HEK293 (cell line): ENCODE measurements at regions not wholly inside any gene's neighbourhood (a gene's known extent, or its start where the extent isn't known, plus 50 kb on each side); places are given as distances from the start of the nearest gene placed in this dataset.

ENCODE experiments used
- CTCF ChIA-PET: fragments of 350-600 bp; formaldehyde crosslinking; extraction: SDS; loops from one replicate; lab custom pipeline; 2021; ENCODE audit warnings: antibody characterized with exemption; lab: Yijun Ruan, JAX
- POLR2A ChIA-PET: fragments of 300-600 bp; formaldehyde crosslinking; extraction: SDS; loops from one replicate; lab custom pipeline; 2020; ENCODE audit warnings: antibody characterized with exemption, inconsistent platforms; lab: Yijun Ruan, JAX
- H3K27ac ChIP-seq: fragments of 200-500 bp; sonication (Bioruptor generic); 2 replicates; pipeline ENCODE4 v1.5.1; 2014; ENCODE audit warnings: low read depth, low read length, control low read depth, inconsistent platforms; ENCODE audit errors: extremely low read depth
- H3K36me3 ChIP-seq, 2 experiments: fragments of 200-500 bp in 1 of 2; sonication (Bioruptor generic) in 1 of 2; 1 replicate in 1 of 2; 2 replicates in 1 of 2; pipeline ENCODE4 v1.5.1; 2014 to 2017; ENCODE audit warnings: inconsistent platforms in 2 of 2, low read length in 2 of 2; ENCODE audit not compliant: control insufficient read depth in 2 of 2, insufficient read depth in 1 of 2
- H3K4me1 ChIP-seq: fragments of 200-500 bp; sonication (Bioruptor generic); 2 replicates; pipeline ENCODE4 v1.5.1; 2014; ENCODE audit warnings: mild to moderate bottlenecking, low read length, inconsistent platforms; ENCODE audit not compliant: control insufficient read depth, insufficient read depth
- H3K4me3 ChIP-seq: 2 replicates; pipeline ENCODE4 v1.5.1; 2011; ENCODE audit warnings: low read depth, mild to moderate bottlenecking, control low read depth, low read length, moderate library complexity
- H3K9me3 ChIP-seq: fragments of 200-500 bp; sonication (Bioruptor generic); 2 replicates; pipeline ENCODE4 v1.5.1; 2014; ENCODE audit warnings: low read depth, low read length, inconsistent platforms; ENCODE audit not compliant: control insufficient read depth, insufficient read depth
- GLI2 ChIP-seq: fragments of 450-650 bp; formaldehyde crosslinking; IDR thresholded peaks from 2 replicates; pipeline ENCODE4; 2017; ENCODE audit warnings: missing biosample characterization, missing genetic modification characterization, low read depth, borderline replicate concordance
- KLF10 ChIP-seq: fragments of 450-650 bp; IDR thresholded peaks from 2 replicates; pipeline ENCODE4 v1.5.1; 2018; ENCODE audit warnings: missing biosample characterization, mild to moderate bottlenecking, missing genetic modification characterization
- KLF8 ChIP-seq: fragments of 450-650 bp; formaldehyde crosslinking; IDR thresholded peaks from 2 replicates; pipeline ENCODE4 v1.5.1; 2016; ENCODE audit warnings: missing biosample characterization, missing genetic modification characterization
- WT1 ChIP-seq: fragments of 450-650 bp; formaldehyde crosslinking; IDR thresholded peaks from 2 replicates; pipeline ENCODE4 v1.5.1; 2016; ENCODE audit warnings: missing biosample characterization, missing genetic modification characterization
- YY1 ChIP-seq: fragments of 450-650 bp; formaldehyde crosslinking; IDR thresholded peaks from 2 replicates; pipeline ENCODE4 v1.5.1; 2018; ENCODE audit warnings: missing biosample characterization, missing genetic modification characterization
- ZFP41 ChIP-seq: fragments of 450-650 bp; formaldehyde crosslinking; IDR thresholded peaks from 2 replicates; pipeline ENCODE4 v1.5.1; 2016; ENCODE audit warnings: missing biosample characterization, missing genetic modification characterization, borderline replicate concordance
- ZNF114 ChIP-seq: fragments of 450-650 bp; formaldehyde crosslinking; IDR thresholded peaks from 2 replicates; pipeline ENCODE4 v1.5.0; 2017; ENCODE audit warnings: missing biosample characterization, missing genetic modification characterization
- ZNF157 ChIP-seq: fragments of 450-650 bp; formaldehyde crosslinking; IDR thresholded peaks from 2 replicates; pipeline ENCODE4 v1.5.1; 2016; ENCODE audit warnings: missing biosample characterization, missing genetic modification characterization
- ZNF16 ChIP-seq: fragments of 450-650 bp; formaldehyde crosslinking; IDR thresholded peaks from 2 replicates; pipeline ENCODE4 v1.5.1; 2016; ENCODE audit warnings: low read depth, missing biosample characterization, missing genetic modification characterization
- ZNF223 ChIP-seq: fragments of 450-650 bp; formaldehyde crosslinking; IDR thresholded peaks from 2 replicates; pipeline ENCODE4 v1.5.1; 2016; ENCODE audit warnings: missing biosample characterization, missing genetic modification characterization
- ZNF292 ChIP-seq: fragments of 450-650 bp; formaldehyde crosslinking; IDR thresholded peaks from 2 replicates; pipeline ENCODE4 v1.5.1; 2016; ENCODE audit warnings: low read depth, missing biosample characterization, missing genetic modification characterization, borderline replicate concordance
- ZNF302 ChIP-seq: fragments of 450-650 bp; formaldehyde crosslinking; IDR thresholded peaks from 2 replicates; pipeline ENCODE4 v1.5.1; 2016; ENCODE audit warnings: missing biosample characterization, missing genetic modification characterization, low read depth
- ZNF624 ChIP-seq: fragments of 450-650 bp; formaldehyde crosslinking; IDR thresholded peaks from 2 replicates; pipeline ENCODE4 v1.5.1; 2017; ENCODE audit warnings: missing biosample characterization, missing genetic modification characterization
- TF ChIP-seq, protein P1 (sequence below): fragments of 450-650 bp; formaldehyde crosslinking; IDR thresholded peaks from 2 replicates; pipeline ENCODE4 v1.5.1; 2016; ENCODE audit warnings: missing biosample characterization, missing genetic modification characterization
- TF ChIP-seq, protein P2 (sequence below): sonication (generic); formaldehyde crosslinking; IDR thresholded peaks from 2 replicates; pipeline ENCODE4 v1.8.1; 2022; ENCODE audit warnings: mild to moderate bottlenecking, moderate library complexity, missing genetic modification reagents
- TF ChIP-seq, protein P3 (sequence below): fragments of 450-650 bp; formaldehyde crosslinking; IDR thresholded peaks from 2 replicates; pipeline ENCODE4 v1.5.1; 2016; ENCODE audit warnings: missing biosample characterization, missing genetic modification characterization
- TF ChIP-seq, protein P4 (sequence below): fragments of 450-650 bp; formaldehyde crosslinking; IDR thresholded peaks from 2 replicates; pipeline ENCODE4 v1.5.1; 2016; ENCODE audit warnings: missing biosample characterization, missing genetic modification characterization

DNA sequence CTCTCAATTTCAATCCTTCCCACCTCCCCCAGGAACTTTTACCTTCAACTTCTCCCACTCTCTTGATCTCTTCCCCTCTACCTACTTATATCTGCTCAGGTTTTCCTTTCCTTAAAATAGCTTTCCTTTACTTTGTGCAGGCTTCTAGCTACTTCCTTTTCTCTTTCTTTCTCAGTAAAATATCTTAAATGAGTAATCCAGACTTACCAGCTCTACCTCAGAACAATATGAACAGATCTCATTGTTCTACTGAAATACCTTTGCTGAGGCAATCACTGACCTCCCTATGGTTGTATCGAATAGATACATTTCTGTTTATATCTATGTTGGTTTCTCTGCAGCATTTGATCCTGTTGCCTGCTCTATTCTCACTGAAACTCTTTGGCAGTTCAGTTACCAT lies 86.7 kb upstream of the WDR44 start (continued):
- TF ChIP-seq GLI2 (tag by site-specific recombination) = no peak
- TF ChIP-seq, protein P1, sequence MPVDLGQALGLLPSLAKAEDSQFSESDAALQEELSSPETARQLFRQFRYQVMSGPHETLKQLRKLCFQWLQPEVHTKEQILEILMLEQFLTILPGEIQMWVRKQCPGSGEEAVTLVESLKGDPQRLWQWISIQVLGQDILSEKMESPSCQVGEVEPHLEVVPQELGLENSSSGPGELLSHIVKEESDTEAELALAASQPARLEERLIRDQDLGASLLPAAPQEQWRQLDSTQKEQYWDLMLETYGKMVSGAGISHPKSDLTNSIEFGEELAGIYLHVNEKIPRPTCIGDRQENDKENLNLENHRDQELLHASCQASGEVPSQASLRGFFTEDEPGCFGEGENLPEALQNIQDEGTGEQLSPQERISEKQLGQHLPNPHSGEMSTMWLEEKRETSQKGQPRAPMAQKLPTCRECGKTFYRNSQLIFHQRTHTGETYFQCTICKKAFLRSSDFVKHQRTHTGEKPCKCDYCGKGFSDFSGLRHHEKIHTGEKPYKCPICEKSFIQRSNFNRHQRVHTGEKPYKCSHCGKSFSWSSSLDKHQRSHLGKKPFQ (tag by site-specific recombination) = no peak
- no peak for TF ChIP-seq YY1 (tag by site-specific recombination)

DNA sequence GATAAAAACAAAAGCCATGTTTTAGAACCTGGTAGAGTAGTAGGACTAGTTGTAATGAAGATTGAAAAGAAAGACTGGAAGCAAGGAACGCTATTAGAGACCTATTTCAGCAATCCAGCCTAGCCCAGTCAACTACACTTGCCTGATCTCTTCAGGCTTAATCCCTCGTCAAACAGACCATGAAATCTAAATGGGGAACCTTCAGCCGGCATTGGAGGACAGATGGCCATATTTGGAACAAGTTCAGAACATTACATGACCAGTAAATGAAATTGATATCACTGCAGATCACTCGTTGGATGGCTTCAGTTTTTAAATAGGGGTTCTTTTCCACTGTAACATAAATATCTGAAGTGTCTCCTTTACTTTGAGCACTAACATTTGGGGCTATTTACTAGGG lies 84.8 kb upstream of the WDR44 start:
- H3K4me3 ChIP-seq = no peak overlapping the region
- no peaks in the 10 kb centered on the region for H3K36me3 ChIP-seq
- ChIA-PET POLR2A (no interaction called here), CTCF (no interaction called here)
- H3K9me3 ChIP-seq = no peaks in the 10 kb centered on the region
- TF ChIP-seq WT1 = no peak
- TF ChIP-seq ZNF157 (tag by site-specific recombination) = no peak
- TF ChIP-seq, protein P2, sequence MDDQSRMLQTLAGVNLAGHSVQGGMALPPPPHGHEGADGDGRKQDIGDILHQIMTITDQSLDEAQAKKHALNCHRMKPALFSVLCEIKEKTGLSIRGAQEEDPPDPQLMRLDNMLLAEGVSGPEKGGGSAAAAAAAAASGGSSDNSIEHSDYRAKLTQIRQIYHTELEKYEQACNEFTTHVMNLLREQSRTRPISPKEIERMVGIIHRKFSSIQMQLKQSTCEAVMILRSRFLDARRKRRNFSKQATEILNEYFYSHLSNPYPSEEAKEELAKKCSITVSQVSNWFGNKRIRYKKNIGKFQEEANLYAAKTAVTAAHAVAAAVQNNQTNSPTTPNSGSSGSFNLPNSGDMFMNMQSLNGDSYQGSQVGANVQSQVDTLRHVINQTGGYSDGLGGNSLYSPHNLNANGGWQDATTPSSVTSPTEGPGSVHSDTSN = no peak
- no peak for TF ChIP-seq ZFP41
- no peak for TF ChIP-seq ZNF292
- no peak for TF ChIP-seq ZNF223 (tag by site-specific recombination)
- TF ChIP-seq ZNF624 (tag by site-specific recombination) = no peak
- no peak for TF ChIP-seq KLF8 (tag by site-specific recombination)
- TF ChIP-seq ZNF302 (tag by site-specific recombination) = no peak
- TF ChIP-seq, protein P3, sequence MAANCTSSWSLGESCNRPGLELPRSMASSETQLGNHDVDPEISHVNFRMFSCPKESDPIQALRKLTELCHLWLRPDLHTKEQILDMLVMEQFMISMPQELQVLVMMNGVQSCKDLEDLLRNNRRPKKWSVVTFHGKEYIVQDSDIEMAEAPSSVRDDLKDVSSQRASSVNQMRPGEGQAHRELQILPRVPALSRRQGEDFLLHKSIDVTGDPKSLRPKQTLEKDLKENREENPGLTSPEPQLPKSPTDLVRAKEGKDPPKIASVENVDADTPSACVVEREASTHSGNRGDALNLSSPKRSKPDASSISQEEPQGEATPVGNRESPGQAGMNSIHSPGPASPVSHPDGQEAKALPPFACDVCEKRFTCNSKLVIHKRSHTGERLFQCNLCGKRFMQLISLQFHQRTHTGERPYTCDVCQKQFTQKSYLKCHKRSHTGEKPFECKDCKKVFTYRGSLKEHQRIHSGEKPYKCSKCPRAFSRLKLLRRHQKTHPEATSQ (tag by site-specific recombination) = no peak
- no peak overlapping the region for H3K27ac ChIP-seq
- no peaks in the 10 kb centered on the region for H3K4me1 ChIP-seq

DNA sequence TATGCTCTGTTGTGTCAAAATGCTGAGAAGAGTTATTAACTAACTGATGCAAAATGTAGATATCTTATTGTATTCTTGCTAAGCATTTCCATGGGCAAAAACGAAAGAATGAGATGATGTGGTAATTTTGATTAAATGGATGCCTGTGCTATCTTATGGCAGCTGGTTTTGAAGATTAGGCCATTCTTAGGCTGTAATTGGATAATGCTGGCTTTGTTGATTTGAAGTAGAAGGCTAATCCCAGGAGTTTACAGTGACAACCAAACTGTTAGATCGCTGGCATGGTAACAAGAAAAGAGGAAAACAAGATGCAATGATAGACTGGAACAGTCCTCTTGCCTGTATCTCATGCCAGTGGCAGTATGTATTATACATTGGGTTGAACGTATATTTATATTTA lies 74.1 kb upstream of the WDR44 start:
- no peaks in the 10 kb centered on the region for H3K4me1 ChIP-seq
- no peaks in the 10 kb centered on the region for H3K9me3 ChIP-seq
- TF ChIP-seq, protein P4, sequence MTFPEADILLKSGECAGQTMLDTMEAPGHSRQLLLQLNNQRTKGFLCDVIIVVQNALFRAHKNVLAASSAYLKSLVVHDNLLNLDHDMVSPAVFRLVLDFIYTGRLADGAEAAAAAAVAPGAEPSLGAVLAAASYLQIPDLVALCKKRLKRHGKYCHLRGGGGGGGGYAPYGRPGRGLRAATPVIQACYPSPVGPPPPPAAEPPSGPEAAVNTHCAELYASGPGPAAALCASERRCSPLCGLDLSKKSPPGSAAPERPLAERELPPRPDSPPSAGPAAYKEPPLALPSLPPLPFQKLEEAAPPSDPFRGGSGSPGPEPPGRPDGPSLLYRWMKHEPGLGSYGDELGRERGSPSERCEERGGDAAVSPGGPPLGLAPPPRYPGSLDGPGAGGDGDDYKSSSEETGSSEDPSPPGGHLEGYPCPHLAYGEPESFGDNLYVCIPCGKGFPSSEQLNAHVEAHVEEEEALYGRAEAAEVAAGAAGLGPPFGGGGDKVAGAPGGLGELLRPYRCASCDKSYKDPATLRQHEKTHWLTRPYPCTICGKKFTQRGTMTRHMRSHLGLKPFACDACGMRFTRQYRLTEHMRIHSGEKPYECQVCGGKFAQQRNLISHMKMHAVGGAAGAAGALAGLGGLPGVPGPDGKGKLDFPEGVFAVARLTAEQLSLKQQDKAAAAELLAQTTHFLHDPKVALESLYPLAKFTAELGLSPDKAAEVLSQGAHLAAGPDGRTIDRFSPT (tag by site-specific recombination) = no peak
- TF ChIP-seq ZNF302 (tag by site-specific recombination) (no peak), KLF10 (no peak), ZNF16 (tag by site-specific recombination) (no peak), ZNF114 (no peak)
- H3K36me3 ChIP-seq = no peaks in the 10 kb centered on the region; a peak in 1 of 3 replicates
- CTCF ChIA-PET = interaction anchor here (0.6 kb wide), 1 partner anchor 871 kb away, joined by 3 read pairs; no protein-coding TSS in a partner anchor
- H3K4me3 ChIP-seq = no peak overlapping the region
- no peak overlapping the region for H3K27ac ChIP-seq
- POLR2A ChIA-PET = interaction anchor here (0.6 kb wide), 1 partner anchor 698 kb away, joined by 5 read pairs; no protein-coding TSS in a partner anchor
